Neutrophil (primary cell): ENCODE measurements at regions not wholly inside any gene's neighbourhood (a gene's known extent, or its start where the extent isn't known, plus 50 kb on each side); places are given as distances from the start of the nearest gene placed in this dataset.

Experiments
- H3K27ac ChIP-seq: fragments of 200-600 bp; sonication (generic); 2 replicates; pipeline ENCODE4 v1.5.1; 2016; ENCODE audit warnings: mild to moderate bottlenecking, moderate library complexity
- H3K27me3 ChIP-seq: fragments of 200-600 bp; sonication (generic); 2 replicates; pipeline ENCODE4 v1.6.0; 2016; ENCODE audit warnings: mild to moderate bottlenecking
- H3K36me3 ChIP-seq: fragments of 200-600 bp; sonication (generic); 2 replicates; pipeline ENCODE4 v1.5.1; 2017
- H3K4me1 ChIP-seq, 2 experiments: fragments of 200-600 bp in 1 of 2; sonication (generic) in 1 of 2; 1 replicate in 1 of 2; 2 replicates in 1 of 2; pipeline versions ENCODE4 v1.5.1 to v1.6.1; 2013 to 2016; ENCODE audit warnings: low read depth in 1 of 2, low read length in 1 of 2, mild to moderate bottlenecking in 1 of 2, moderate library complexity in 1 of 2; ENCODE audit not compliant: control insufficient read depth in 1 of 2, insufficient read depth in 1 of 2
- H3K4me3 ChIP-seq, 2 experiments: fragments of 200-600 bp in 1 of 2; sonication (generic) in 1 of 2; 1 replicate in 1 of 2; 2 replicates in 1 of 2; pipeline ENCODE4 v1.5.1; 2013 to 2016; ENCODE audit warnings: low read depth in 1 of 2, low read length in 1 of 2, mild to moderate bottlenecking in 1 of 2, moderate library complexity in 1 of 2
- H3K9me3 ChIP-seq: fragments of 200-600 bp; sonication (generic); 2 replicates; pipeline ENCODE4 v1.5.1; 2016
- TF ChIP-seq, protein P1 (sequence below): fragments of 200-600 bp; sonication (generic); IDR thresholded peaks from 2 replicates; pipeline ENCODE4 v1.5.1; 2016; ENCODE audit warnings: antibody characterized with exemption

DNA sequence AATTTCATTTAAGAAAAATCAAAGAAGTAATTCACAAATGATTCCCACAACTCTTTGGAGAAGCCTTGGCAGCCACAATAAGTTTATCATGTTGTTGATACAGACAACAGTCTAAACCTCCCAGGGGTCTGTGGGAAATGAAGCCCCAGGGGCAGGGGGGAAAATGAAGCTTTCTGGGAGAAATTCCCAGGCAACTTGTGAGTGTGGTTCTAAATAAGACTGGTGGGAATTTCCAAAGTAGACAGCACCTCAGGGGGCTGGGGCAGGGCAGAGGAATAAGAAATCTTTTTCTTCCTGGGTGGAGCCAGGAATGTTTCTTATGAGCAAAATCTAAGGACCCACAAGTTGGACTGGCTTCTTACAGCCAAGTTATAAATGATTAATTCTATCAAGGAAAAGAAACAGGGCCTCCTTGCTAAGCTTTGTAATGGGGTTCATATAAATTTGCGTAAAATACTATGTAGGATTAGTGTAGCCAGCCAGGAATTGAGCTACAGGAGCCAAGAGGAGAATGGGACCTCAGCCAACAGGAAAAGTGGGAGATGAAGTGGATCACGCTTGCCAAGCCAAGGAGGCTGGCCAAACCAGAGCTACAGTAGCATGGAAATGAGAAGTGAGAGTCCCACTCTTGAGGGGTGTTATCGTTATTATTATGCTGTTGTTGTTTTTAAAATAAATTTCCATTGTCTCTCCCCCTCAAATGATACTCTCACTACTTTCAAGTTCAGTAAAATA, 182.9 kb upstream of the FAR2 start:
- Histone ChIP-seq H3K4me1 (no peaks in the 10 kb centered on the region), H3K36me3 (no peaks in the 10 kb centered on the region), H3K9me3 (no peaks in the 10 kb centered on the region), H3K27ac (no peak overlapping the region), H3K27me3 (no peaks in the 10 kb centered on the region), H3K4me3 (no peak overlapping the region)
- TF ChIP-seq, protein P1, sequence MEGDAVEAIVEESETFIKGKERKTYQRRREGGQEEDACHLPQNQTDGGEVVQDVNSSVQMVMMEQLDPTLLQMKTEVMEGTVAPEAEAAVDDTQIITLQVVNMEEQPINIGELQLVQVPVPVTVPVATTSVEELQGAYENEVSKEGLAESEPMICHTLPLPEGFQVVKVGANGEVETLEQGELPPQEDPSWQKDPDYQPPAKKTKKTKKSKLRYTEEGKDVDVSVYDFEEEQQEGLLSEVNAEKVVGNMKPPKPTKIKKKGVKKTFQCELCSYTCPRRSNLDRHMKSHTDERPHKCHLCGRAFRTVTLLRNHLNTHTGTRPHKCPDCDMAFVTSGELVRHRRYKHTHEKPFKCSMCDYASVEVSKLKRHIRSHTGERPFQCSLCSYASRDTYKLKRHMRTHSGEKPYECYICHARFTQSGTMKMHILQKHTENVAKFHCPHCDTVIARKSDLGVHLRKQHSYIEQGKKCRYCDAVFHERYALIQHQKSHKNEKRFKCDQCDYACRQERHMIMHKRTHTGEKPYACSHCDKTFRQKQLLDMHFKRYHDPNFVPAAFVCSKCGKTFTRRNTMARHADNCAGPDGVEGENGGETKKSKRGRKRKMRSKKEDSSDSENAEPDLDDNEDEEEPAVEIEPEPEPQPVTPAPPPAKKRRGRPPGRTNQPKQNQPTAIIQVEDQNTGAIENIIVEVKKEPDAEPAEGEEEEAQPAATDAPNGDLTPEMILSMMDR: no peak

DNA sequence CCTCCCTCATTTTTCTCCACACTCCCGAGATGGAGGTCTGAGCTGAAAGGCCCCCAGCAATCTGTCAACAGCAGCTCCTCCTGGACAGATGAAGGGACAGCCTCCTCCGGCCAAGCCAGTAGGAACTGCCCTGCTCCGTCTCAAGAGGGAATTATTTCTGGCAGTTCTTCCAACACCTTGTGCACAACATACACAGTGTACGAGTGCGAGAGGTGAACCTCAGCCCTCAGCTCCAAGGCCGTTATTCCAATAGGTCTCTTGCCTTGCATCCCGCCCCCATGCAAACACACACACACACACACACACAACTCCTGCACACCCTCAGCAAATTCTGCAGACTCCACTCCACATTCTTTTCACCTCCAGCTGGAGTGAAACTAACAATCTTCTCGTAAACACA, 181.7 kb upstream of the FAR2 start:
- TF ChIP-seq, protein P1: no peak
- H3K9me3 ChIP-seq: no peaks in the 10 kb centered on the region
- H3K4me3 ChIP-seq: no peak overlapping the region
- no peaks in the 10 kb centered on the region for H3K27me3 ChIP-seq
- H3K36me3 ChIP-seq: no peaks in the 10 kb centered on the region
- H3K4me1 ChIP-seq: no peaks in the 10 kb centered on the region
- H3K27ac ChIP-seq: no peak overlapping the region

DNA sequence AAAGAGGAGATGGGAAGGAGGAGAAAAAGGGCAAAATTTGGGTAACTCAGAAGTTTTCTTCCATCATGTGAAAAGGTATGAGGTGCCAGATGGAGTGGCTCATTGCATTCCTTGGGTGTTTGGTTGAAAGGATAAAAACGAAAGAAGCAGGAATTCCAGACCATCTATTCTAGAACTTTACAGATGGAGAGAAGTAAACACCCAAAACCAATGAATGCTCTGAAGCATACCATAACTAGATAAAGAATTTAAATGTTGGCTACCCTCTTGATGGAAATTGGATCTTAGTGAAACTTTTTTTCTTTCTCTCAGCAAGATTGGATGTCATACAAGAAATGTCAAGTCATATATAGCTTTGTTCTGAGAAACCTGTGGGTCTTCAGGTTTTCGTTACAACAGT, 175.6 kb upstream of the FAR2 start:
- TF ChIP-seq, protein P1: no peak
- H3K36me3 ChIP-seq: no peaks in the 10 kb centered on the region
- no peak overlapping the region for H3K4me3 ChIP-seq
- H3K4me1 ChIP-seq: no peaks in the 10 kb centered on the region
- no peaks in the 10 kb centered on the region for H3K27me3 ChIP-seq
- H3K9me3 ChIP-seq: no peaks in the 10 kb centered on the region
- H3K27ac ChIP-seq: no peak overlapping the region

DNA sequence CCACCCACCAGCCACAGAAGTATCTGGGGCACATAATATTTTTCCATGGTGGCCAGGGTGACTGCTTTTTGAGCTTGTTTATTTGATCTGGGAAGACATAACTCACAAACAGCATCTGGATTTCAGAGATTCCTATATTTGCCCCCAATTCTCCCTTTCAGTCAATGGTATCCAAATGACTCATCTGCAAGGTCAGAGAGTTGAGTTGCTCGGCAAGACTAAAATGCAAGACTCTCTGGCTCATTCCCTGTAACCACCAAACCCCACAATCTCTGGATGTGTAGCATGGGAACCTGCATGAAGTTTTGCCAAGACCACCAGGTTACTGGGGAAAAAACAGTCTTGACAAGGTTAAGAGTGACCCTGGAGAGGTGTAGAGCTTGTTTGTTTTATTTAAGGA, 174.9 kb upstream of the FAR2 start:
- no peak overlapping the region for H3K4me3 ChIP-seq
- no peak overlapping the region for H3K27ac ChIP-seq
- no peaks in the 10 kb centered on the region for H3K27me3 ChIP-seq
- TF ChIP-seq, protein P1: no peak
- H3K4me1 ChIP-seq: no peaks in the 10 kb centered on the region
- no peaks in the 10 kb centered on the region for H3K9me3 ChIP-seq
- H3K36me3 ChIP-seq: no peaks in the 10 kb centered on the region

GRCh38 chr12:28974883-28975282, 174.2 kb upstream of the FAR2 start:
- H3K27ac ChIP-seq: no peak overlapping the region
- no peaks in the 10 kb centered on the region for H3K4me1 ChIP-seq
- no peaks in the 10 kb centered on the region for H3K27me3 ChIP-seq
- H3K9me3 ChIP-seq: no peaks in the 10 kb centered on the region
- H3K4me3 ChIP-seq: no peak overlapping the region
- H3K36me3 ChIP-seq: no peaks in the 10 kb centered on the region
- TF ChIP-seq, protein P1: no peak
